Neural cell (in vitro differentiated cells): ENCODE measurements at regions not wholly inside any gene's neighbourhood (a gene's known extent, or its start where the extent isn't known, plus 50 kb on each side); places are given as distances from the start of the nearest gene placed in this dataset.

Experiments used
- H2AFZ ChIP-seq: fragments of 200-600, 300-800 bp; sonication (generic), shearing (Covaris generic); 2 replicates; pipeline ENCODE4 v1.6.0; 2014; ENCODE audit warnings: low read depth, mild to moderate bottlenecking, antibody characterized with exemption, low read length, moderate library complexity
- H3F3A ChIP-seq: fragments of 200-600 bp; shearing (Covaris generic); 2 replicates; pipeline ENCODE4 v1.6.1; 2016; ENCODE audit warnings: mild to moderate bottlenecking, moderate library complexity, mixed read lengths, antibody characterized with exemption, low read length; ENCODE audit not compliant: insufficient read depth, poor library complexity, severe bottlenecking
- H3K27ac ChIP-seq: fragments of 200-600, 300-800 bp; sonication (generic), shearing (Covaris generic); 2 replicates; pipeline ENCODE4 v1.5.1; 2014; ENCODE audit warnings: mild to moderate bottlenecking, low read length, moderate library complexity
- H3K27me3 ChIP-seq: fragments of 300-800, 200-600 bp; sonication (generic), shearing (Covaris generic); 2 replicates; pipeline ENCODE4 v1.6.0; 2014; ENCODE audit warnings: mild to moderate bottlenecking, low read depth, low read length, moderate library complexity; ENCODE audit not compliant: insufficient read depth
- H3K36me3 ChIP-seq: fragments of 300-800, 200-600 bp; sonication (generic), shearing (Covaris generic); 2 replicates; pipeline ENCODE4 v1.5.1; 2014; ENCODE audit warnings: mild to moderate bottlenecking, antibody characterized with exemption, low read length, moderate library complexity; ENCODE audit not compliant: insufficient read depth
- H3K4me2 ChIP-seq: fragments of 300-800, 200-600 bp; sonication (generic), shearing (Covaris generic); 2 replicates; pipeline ENCODE4 v1.6.0; 2014; ENCODE audit warnings: mild to moderate bottlenecking, low read length
- H3K4me3 ChIP-seq: fragments of 300-800, 200-600 bp; sonication (generic), shearing (Covaris generic); 2 replicates; pipeline ENCODE4 v1.5.1; 2014; ENCODE audit warnings: mild to moderate bottlenecking, low read length, moderate library complexity
- H3K79me2 ChIP-seq: fragments of 200-600 bp; shearing (Covaris generic); replicated peaks from 2 replicates; pipeline ENCODE4 v1.6.0; 2014; ENCODE audit warnings: mild to moderate bottlenecking, low read length, moderate library complexity; ENCODE audit not compliant: insufficient read depth
- H3K9ac ChIP-seq: fragments of 300-800, 200-600 bp; sonication (generic), shearing (Covaris generic); 2 replicates; pipeline ENCODE4 v1.6.1; 2016; ENCODE audit warnings: mild to moderate bottlenecking, low read length, mixed read lengths
- H3K9me2 ChIP-seq: fragments of 200-600 bp; shearing (Covaris generic); 2 replicates; pipeline ENCODE4 v1.6.1; 2016; ENCODE audit warnings: mild to moderate bottlenecking, low read length, mixed read lengths; ENCODE audit not compliant: insufficient read depth
- H3K9me3 ChIP-seq: fragments of 200-600, 300-800 bp; sonication (generic), shearing (Covaris generic); 2 replicates; pipeline ENCODE4 v1.6.1; 2016; ENCODE audit warnings: mild to moderate bottlenecking, mixed run types, low read length, moderate library complexity, mixed read lengths
- H4K20me1 ChIP-seq: fragments of 200-600 bp; shearing (Covaris generic); 2 replicates; pipeline ENCODE4 v1.6.1; 2016; ENCODE audit warnings: mild to moderate bottlenecking, mixed run types; ENCODE audit not compliant: insufficient read depth
- EP300 ChIP-seq: fragments of 450-650 bp; conservative IDR thresholded peaks from 2 replicates; pipeline ENCODE4 v1.6.1; 2014; ENCODE audit warnings: antibody characterized with exemption, mild to moderate bottlenecking, moderate library complexity; ENCODE audit not compliant: poor library complexity, severe bottlenecking
- EZH2 ChIP-seq: fragments of 200-600, 300-800 bp; shearing (Covaris generic), sonication (generic); IDR thresholded peaks from 2 replicates; pipeline ENCODE4 v1.6.1; 2014; ENCODE audit warnings: antibody characterized with exemption, low read length, borderline replicate concordance, mild to moderate bottlenecking; ENCODE audit not compliant: insufficient read depth, poor library complexity, severe bottlenecking
- MXI1 ChIP-seq: fragments of 450-650 bp; conservative IDR thresholded peaks from 2 replicates; pipeline ENCODE4 v1.6.1; 2014; ENCODE audit warnings: antibody characterized with exemption, mild to moderate bottlenecking; ENCODE audit not compliant: poor library complexity, severe bottlenecking
- POLR2AphosphoS5 ChIP-seq: IDR thresholded peaks from 2 replicates; pipeline ENCODE4 v1.6.1; 2012
- RAD21 ChIP-seq: fragments of 450-650 bp; conservative IDR thresholded peaks from 2 replicates; pipeline ENCODE4 v1.6.1; 2014; ENCODE audit warnings: antibody characterized with exemption, mild to moderate bottlenecking, moderate library complexity
- SMC3 ChIP-seq: fragments of 450-650 bp; conservative IDR thresholded peaks from 2 replicates; pipeline ENCODE4 v1.6.1; 2014; ENCODE audit warnings: antibody characterized with exemption, mild to moderate bottlenecking, moderate library complexity; ENCODE audit not compliant: poor library complexity
- TAF1 ChIP-seq: IDR thresholded peaks from 2 replicates; pipeline ENCODE4 v1.6.1; 2012; ENCODE audit warnings: low read depth
- TF ChIP-seq, protein P1 (sequence below): IDR thresholded peaks from 2 replicates; pipeline ENCODE4 v1.6.1; 2012; ENCODE audit warnings: borderline replicate concordance
- TF ChIP-seq, protein P2 (sequence below): fragments of 450-650 bp; IDR thresholded peaks from 2 replicates; pipeline ENCODE4 v1.5.1; 2014; ENCODE audit warnings: antibody characterized with exemption, mild to moderate bottlenecking, moderate library complexity; ENCODE audit not compliant: poor library complexity, severe bottlenecking

DNA sequence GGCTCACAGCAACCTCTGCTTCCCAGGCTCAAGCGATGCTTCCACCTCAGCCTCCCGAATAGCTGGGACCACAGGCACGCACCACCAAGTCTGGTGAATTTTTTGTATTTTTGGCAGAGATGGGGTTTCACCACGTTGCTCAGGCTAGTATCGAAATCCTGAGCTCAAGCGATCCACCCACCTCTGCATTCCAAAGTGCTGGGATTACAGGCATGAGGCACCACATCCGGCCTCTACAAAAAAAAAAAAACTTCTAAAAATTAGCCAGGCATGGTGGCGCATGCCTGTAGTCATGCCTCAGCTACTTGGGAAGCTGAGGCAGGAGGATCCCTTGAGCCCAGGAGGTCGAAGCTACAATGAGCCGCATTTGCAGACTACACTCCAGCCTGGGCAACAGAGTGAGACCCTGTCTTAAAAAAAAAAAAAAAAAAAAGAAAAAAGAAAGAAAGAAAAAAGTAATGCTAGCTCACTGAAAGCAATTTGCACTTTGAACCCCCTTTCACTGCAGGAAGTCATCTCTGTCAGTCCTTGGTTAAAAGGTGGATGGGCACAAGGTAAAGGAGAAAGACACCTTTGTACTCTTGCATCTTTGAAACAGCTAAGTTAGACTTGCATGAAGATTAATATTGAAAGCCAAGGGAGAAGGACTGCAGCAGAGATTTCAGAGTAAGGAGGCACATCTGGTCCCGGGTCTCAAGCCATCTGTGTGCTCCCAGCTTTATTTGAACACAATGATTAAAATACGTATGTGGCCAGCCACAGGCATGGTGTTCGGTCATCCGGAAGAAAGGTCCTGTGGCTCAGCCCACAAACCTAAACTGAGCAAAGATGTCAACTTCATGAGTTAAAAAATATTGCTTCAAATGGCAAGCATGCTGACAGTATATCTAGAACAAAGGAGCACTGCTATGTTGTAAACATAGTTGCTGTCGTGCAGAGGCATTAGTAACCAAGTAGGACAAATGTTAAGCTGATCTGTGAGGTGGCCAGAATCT lies 103.8 kb upstream of the HMGA2 start:
- H3K79me2 ChIP-seq, result no peaks in the 10 kb centered on the region
- no peak overlapping the region for H3K9ac ChIP-seq
- H3K36me3 ChIP-seq, result no peaks in the 10 kb centered on the region
- TF ChIP-seq SMC3, result no peak
- no peak for TF ChIP-seq POLR2AphosphoS5
- TF ChIP-seq, protein P1, sequence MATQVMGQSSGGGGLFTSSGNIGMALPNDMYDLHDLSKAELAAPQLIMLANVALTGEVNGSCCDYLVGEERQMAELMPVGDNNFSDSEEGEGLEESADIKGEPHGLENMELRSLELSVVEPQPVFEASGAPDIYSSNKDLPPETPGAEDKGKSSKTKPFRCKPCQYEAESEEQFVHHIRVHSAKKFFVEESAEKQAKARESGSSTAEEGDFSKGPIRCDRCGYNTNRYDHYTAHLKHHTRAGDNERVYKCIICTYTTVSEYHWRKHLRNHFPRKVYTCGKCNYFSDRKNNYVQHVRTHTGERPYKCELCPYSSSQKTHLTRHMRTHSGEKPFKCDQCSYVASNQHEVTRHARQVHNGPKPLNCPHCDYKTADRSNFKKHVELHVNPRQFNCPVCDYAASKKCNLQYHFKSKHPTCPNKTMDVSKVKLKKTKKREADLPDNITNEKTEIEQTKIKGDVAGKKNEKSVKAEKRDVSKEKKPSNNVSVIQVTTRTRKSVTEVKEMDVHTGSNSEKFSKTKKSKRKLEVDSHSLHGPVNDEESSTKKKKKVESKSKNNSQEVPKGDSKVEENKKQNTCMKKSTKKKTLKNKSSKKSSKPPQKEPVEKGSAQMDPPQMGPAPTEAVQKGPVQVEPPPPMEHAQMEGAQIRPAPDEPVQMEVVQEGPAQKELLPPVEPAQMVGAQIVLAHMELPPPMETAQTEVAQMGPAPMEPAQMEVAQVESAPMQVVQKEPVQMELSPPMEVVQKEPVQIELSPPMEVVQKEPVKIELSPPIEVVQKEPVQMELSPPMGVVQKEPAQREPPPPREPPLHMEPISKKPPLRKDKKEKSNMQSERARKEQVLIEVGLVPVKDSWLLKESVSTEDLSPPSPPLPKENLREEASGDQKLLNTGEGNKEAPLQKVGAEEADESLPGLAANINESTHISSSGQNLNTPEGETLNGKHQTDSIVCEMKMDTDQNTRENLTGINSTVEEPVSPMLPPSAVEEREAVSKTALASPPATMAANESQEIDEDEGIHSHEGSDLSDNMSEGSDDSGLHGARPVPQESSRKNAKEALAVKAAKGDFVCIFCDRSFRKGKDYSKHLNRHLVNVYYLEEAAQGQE, result no peak
- TF ChIP-seq TAF1, result no peak
- TF ChIP-seq, protein P2, sequence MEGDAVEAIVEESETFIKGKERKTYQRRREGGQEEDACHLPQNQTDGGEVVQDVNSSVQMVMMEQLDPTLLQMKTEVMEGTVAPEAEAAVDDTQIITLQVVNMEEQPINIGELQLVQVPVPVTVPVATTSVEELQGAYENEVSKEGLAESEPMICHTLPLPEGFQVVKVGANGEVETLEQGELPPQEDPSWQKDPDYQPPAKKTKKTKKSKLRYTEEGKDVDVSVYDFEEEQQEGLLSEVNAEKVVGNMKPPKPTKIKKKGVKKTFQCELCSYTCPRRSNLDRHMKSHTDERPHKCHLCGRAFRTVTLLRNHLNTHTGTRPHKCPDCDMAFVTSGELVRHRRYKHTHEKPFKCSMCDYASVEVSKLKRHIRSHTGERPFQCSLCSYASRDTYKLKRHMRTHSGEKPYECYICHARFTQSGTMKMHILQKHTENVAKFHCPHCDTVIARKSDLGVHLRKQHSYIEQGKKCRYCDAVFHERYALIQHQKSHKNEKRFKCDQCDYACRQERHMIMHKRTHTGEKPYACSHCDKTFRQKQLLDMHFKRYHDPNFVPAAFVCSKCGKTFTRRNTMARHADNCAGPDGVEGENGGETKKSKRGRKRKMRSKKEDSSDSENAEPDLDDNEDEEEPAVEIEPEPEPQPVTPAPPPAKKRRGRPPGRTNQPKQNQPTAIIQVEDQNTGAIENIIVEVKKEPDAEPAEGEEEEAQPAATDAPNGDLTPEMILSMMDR, result no peak
- TF ChIP-seq EZH2, result no peak
- TF ChIP-seq EP300, result no peak
- no peak for TF ChIP-seq MXI1
- TF ChIP-seq RAD21, result no peak
- H3K27ac ChIP-seq, result no peak overlapping the region
- no peak overlapping the region for H2AFZ ChIP-seq
- no peaks in the 10 kb centered on the region for H3K27me3 ChIP-seq
- no peaks in the 10 kb centered on the region for H4K20me1 ChIP-seq
- H3K4me2 ChIP-seq, result no peak overlapping the region
- peaks cover 4% of the 10 kb centered on the region for H3K9me2 ChIP-seq
- no peaks in the 10 kb centered on the region for H3K9me3 ChIP-seq
- H3K4me3 ChIP-seq, result no peak overlapping the region
- H3F3A ChIP-seq, result no peaks in the 10 kb centered on the region

DNA sequence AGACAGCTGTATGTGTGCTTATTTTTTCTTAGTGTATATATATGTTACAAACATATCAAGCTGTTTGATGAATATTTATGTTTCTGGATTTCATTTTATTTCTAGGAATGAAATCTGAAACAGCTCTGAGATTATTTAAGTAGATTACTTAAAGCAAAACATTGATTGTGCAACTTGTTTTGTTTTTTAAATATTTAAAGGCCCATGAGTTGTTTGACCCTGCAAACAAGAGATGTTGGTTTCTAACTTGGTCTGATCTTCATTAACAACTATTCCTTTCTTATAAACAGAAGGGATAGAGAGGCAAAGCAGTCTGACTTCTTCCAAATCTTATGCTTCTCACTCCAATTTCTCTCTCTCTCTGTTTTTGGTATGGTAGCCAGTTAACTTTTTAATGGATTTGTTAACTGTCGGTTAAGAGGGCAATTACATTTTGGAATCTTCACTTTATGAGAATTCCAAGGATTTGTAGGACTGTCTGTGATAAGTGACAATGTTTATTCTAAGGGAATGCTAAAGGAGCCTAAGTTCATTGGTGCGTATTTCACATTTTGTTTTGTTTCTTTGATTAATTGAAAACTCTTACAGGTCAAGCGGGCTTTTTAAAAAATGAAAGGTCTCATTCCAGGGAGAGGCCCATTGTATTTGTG lies 102.6 kb upstream of the HMGA2 start:
- TF ChIP-seq, protein P2, result no peak
- TF ChIP-seq EZH2 (no peak), EP300 (no peak)
- H3F3A ChIP-seq, result no peaks in the 10 kb centered on the region
- peaks cover 4% of the 10 kb centered on the region for H3K9me2 ChIP-seq
- no peaks in the 10 kb centered on the region for H3K36me3 ChIP-seq
- H3K9ac ChIP-seq, result no peak overlapping the region
- H3K4me2 ChIP-seq, result no peak overlapping the region
- no peak overlapping the region for H3K4me3 ChIP-seq
- no peak overlapping the region for H3K27ac ChIP-seq
- no peak overlapping the region for H2AFZ ChIP-seq
- H3K79me2 ChIP-seq, result no peaks in the 10 kb centered on the region
- no peaks in the 10 kb centered on the region for H3K27me3 ChIP-seq
- no peaks in the 10 kb centered on the region for H4K20me1 ChIP-seq
- H3K9me3 ChIP-seq, result no peaks in the 10 kb centered on the region
